Fibroblast of pulmonary artery (primary cell): ENCODE measurements at regions not wholly inside any gene's neighbourhood (a gene's known extent, or its start where the extent isn't known, plus 50 kb on each side); places are given as distances from the start of the nearest gene placed in this dataset.
A peak's percentile ranks its signal among the peaks of the same experiment; 100 is the strongest.
"Not testable (repeated sequence)": the region's sequence is repeated elsewhere in the genome, so short reads cannot be mapped to it uniquely, and the experiment has no call there.

ENCODE experiments used
- DNase-seq: peaks from one replicate; pipeline ENCODE4 v3.0.0-alpha.2; 2010; ENCODE audit warnings: low read depth
- H3K4me3 ChIP-seq: replicated peaks from 2 replicates; pipeline ENCODE4 v1.5.1; 2011; ENCODE audit warnings: low read depth, mild to moderate bottlenecking, control low read depth, low read length, moderate library complexity
- TF ChIP-seq, protein P1 (sequence below): IDR thresholded peaks from 2 replicates; pipeline ENCODE4 v1.5.1; 2011; ENCODE audit warnings: mild to moderate bottlenecking, control low read depth, low read length, inconsistent platforms; ENCODE audit errors: missing control alignments

DNA sequence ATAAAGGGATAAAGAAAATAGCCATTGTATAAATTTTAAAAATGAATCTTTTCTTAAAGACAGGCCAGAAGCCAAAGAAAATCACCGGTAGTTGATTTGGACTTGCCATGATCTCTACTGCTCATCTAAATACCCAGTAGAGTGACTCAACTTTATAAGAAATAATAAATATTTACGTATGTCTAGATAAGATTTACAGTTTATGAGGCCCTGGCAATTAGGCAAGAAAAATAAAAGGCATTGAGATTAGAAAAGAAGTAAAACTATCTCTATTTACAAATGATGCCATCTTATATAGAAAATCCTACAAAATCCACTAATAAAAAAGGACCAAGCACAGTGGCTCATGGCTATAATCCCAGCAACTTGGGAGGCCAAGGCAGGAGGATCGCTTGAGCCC, 765.5 kb upstream of the HTR2C start:
- no peak for DNase-seq
- no peak overlapping the region for H3K4me3 ChIP-seq
- TF ChIP-seq, protein P1, sequence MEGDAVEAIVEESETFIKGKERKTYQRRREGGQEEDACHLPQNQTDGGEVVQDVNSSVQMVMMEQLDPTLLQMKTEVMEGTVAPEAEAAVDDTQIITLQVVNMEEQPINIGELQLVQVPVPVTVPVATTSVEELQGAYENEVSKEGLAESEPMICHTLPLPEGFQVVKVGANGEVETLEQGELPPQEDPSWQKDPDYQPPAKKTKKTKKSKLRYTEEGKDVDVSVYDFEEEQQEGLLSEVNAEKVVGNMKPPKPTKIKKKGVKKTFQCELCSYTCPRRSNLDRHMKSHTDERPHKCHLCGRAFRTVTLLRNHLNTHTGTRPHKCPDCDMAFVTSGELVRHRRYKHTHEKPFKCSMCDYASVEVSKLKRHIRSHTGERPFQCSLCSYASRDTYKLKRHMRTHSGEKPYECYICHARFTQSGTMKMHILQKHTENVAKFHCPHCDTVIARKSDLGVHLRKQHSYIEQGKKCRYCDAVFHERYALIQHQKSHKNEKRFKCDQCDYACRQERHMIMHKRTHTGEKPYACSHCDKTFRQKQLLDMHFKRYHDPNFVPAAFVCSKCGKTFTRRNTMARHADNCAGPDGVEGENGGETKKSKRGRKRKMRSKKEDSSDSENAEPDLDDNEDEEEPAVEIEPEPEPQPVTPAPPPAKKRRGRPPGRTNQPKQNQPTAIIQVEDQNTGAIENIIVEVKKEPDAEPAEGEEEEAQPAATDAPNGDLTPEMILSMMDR, result no peak

DNA sequence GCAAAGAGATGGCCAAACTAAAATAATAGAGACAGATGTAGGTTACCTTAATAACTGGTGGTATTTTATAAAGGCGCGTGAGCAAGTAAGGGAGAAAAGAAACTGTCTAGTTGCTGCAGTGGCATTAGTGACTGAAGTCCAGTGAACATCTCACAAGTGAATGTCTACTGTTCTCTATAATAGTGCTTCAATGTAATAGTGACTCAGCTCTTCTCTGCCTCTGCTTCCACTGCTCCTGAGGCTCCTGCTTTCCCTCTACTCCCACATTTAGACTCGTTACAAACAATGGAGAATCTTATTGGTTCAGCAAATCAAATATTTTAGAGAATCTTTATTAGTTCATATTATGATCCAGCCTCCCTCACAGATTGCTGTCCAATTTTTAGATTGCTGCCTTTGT, 779.1 kb upstream of the HTR2C start:
- peak; percentile 26 for DNase-seq
- H3K4me3 ChIP-seq, result no peak overlapping the region
- TF ChIP-seq, protein P1, result no peak

DNA sequence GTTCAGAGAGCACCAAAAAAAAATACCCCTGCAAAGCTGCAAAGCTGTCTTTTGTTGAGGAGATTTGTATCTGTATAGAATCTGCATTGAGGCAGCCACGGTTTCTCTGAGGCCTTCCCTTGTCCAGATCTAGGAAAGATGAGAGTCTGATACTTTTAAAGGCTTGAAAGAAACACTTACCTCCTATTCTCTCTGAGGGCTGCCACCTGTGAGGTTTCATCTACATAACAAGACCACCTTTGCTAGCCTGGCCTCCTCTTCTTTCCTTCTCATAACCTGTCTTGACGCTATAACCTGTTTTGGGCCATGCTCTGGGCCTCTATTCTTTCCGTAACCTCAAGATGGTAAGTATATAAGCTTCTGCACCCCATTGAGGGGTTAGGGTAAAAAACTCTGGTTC, 779.6 kb upstream of the HTR2C start:
- DNase-seq, result no peak
- TF ChIP-seq, protein P1, result no peak
- H3K4me3 ChIP-seq, result no peak overlapping the region

DNA sequence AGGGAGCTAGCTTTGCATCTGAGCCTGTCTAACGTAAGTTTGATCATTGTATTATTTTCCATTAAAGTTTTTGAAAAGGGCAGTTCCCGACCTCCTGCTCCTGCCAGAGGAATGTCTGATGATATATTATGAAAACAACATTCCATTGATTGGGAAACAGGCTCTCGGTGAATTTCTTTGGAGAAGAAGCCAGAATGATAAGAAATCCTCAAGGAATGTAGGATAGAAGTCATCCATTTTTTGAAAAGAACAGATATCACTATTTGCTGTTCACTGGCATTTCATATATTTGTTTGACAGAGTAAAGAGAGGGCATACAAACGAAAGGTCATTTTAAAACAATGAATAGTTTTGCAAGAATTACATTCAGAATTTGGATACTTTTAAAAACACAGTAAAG, 781.0 kb upstream of the HTR2C start:
- TF ChIP-seq, protein P1, result no peak
- H3K4me3 ChIP-seq, result no peak overlapping the region
- DNase-seq, result peak; percentile 48

DNA sequence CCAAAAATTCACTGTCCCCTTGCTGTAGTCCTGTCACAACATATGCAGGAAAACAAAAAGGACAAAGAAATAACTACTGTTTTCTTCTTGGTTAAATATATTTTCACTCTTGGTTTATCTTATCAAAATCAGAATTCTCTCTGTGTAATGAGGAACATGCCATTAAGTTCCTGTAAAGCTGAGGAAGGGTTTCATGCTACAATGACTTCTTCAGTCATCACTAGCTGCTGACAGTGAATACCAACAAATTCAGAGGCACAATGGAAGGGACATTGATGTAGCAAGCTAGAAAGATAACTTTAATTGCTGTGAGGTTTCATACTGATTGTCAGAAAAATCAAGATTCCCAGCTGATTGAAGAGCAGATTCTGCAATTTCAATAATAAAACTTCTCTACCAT, 782.9 kb upstream of the HTR2C start:
- no peak for DNase-seq
- H3K4me3 ChIP-seq, result no peak overlapping the region
- TF ChIP-seq, protein P1, result no peak

DNA sequence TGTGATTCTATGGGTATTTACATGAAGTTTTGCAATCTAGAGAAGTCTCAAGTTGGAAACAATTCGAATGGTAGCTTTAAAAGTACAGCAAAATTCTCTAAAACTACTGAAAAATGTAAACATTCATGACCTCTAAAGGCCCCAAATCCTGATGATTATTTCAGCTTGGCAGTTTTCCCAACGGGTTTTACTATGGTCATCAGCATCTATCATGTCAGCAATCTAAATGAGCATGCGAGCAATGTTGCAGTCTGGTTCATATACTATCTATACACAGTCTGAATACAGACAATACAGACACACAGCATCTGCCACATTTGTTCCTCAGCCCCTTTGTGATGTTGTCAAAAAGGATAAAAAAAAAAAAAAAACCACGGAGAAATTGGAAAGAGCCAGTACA, 790.3 kb upstream of the HTR2C start:
- H3K4me3 ChIP-seq, result no peak overlapping the region
- DNase-seq, result no peak
- TF ChIP-seq, protein P1, result no peak

DNA sequence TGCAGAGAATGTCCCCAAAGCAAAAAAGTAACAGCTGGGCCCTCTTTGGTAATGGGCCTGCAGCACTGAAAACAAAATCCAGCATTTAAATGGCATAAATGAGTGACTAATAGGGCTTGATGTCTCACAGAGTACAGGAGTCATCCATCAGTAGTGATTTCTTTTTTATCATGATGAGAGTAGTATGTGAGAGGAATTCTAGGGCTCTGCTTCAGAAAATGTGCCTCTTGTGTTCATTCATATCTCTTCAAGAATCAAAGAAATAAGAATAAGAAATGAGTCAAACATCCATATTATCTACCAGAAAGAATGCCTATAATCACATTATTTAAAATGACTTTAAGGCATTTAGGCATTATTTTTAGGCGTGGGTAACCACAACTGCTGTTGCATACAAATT, 792.9 kb upstream of the HTR2C start:
- TF ChIP-seq, protein P1, result no peak
- no peak overlapping the region for H3K4me3 ChIP-seq
- DNase-seq, result no peak

DNA sequence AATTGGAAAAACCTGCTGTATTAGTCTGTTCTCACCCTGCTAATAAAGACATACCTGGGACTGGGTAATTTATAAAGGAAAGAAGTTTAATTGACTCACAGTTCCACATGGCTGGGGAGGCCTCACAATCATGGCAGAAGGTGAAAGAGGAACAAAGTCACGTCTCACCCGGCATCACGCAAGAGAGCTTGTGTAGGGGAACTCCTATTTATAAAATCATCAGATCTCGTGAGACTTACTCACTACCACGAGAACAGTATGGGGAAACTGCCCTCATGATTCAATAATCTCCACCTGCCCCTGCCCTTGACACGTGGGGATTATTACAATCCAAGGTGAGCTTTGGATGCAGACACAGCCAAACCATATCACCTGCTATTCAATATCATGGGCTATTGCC, 799.1 kb upstream of the HTR2C start:
- DNase-seq, H3K4me3 ChIP-seq: not testable (repeated sequence)
